ENCODE measurements at regions not wholly inside any gene's neighbourhood (a gene's known extent, or its start where the extent isn't known, plus 50 kb on each side); places are given as distances from the start of the nearest gene placed in this dataset.

GRCh38 chr6:137676888-137677287 is 182.7 kb upstream of the OLIG3 start:
- intact Hi-C loops (cut with micrococcal nuclease; ENCODE audit: unreplicated experiment): no loop called here
- 0 out of 2 replicates have a peak, but pooled peaks cover 1% of the 10 kb centered on the region for H3K36me3 ChIP-seq (ENCODE audit: control insufficient read depth, insufficient read depth, low read length)
- Mint-ChIP-seq H3K9me3 (ENCODE audit: unreplicated experiment) (peaks cover 21% of the 10 kb centered on the region), H3K27ac (ENCODE audit: unreplicated experiment) (no peak overlapping the region), H3K4me1 (ENCODE audit: low read depth, unreplicated experiment) (no peaks in the 10 kb centered on the region), H3K27me3 (ENCODE audit: insufficient read depth, unreplicated experiment) (no peaks in the 10 kb centered on the region), H3K36me3 (ENCODE audit: insufficient read depth, unreplicated experiment) (no peaks in the 10 kb centered on the region), H3K4me3 (ENCODE audit: unreplicated experiment) (no peak overlapping the region)
- H3K4me1 ChIP-seq: no peaks in the 10 kb centered on the region
- BruUV-seq (replicated peaks): no TSS peak
- no peak overlapping the region for H3K4me3 ChIP-seq (ENCODE audit: low read depth, low read length)
- no peaks in the 10 kb centered on the region for H3K27me3 ChIP-seq (replicated peaks; ENCODE audit: control insufficient read depth, insufficient read depth, low read length)
- ChIA-PET POLR2A (no interaction called here), CTCF (no interaction called here)
- H3K9me3 ChIP-seq: no peaks in the 10 kb centered on the region
- TF ChIP-seq, protein P1, sequence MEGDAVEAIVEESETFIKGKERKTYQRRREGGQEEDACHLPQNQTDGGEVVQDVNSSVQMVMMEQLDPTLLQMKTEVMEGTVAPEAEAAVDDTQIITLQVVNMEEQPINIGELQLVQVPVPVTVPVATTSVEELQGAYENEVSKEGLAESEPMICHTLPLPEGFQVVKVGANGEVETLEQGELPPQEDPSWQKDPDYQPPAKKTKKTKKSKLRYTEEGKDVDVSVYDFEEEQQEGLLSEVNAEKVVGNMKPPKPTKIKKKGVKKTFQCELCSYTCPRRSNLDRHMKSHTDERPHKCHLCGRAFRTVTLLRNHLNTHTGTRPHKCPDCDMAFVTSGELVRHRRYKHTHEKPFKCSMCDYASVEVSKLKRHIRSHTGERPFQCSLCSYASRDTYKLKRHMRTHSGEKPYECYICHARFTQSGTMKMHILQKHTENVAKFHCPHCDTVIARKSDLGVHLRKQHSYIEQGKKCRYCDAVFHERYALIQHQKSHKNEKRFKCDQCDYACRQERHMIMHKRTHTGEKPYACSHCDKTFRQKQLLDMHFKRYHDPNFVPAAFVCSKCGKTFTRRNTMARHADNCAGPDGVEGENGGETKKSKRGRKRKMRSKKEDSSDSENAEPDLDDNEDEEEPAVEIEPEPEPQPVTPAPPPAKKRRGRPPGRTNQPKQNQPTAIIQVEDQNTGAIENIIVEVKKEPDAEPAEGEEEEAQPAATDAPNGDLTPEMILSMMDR (IDR thresholded peaks at IDR 0.05; ENCODE audit: insufficient read depth in 1 of 2, low read depth in 1 of 2, low read length in 1 of 2, severe bottlenecking in 1 of 2, unreplicated experiment in 1 of 2): no peak
- DNase-seq: no peak

- intact Hi-C loops (cut with micrococcal nuclease; ENCODE audit: unreplicated experiment): no loop called here
- Mint-ChIP-seq H3K36me3 (ENCODE audit: insufficient read depth, unreplicated experiment) (no peaks in the 10 kb centered on the region), H3K4me1 (ENCODE audit: low read depth, unreplicated experiment) (no peaks in the 10 kb centered on the region), H3K27me3 (ENCODE audit: insufficient read depth, unreplicated experiment) (no peaks in the 10 kb centered on the region), H3K4me3 (ENCODE audit: unreplicated experiment) (no peak overlapping the region), H3K27ac (ENCODE audit: unreplicated experiment) (no peak overlapping the region), H3K9me3 (ENCODE audit: unreplicated experiment) (peaks cover 21% of the 10 kb centered on the region)
- Histone ChIP-seq H3K9me3 (no peaks in the 10 kb centered on the region), H3K36me3 (ENCODE audit: control insufficient read depth, insufficient read depth, low read length) (0 out of 2 replicates have a peak, but pooled peaks cover 1% of the 10 kb centered on the region), H3K27me3 (replicated peaks; ENCODE audit: control insufficient read depth, insufficient read depth, low read length) (no peaks in the 10 kb centered on the region), H3K4me3 (ENCODE audit: low read depth, low read length) (no peak overlapping the region), H3K4me1 (no peaks in the 10 kb centered on the region)
- no peak for DNase-seq
- TF ChIP-seq, protein P1 (IDR thresholded peaks at IDR 0.05; ENCODE audit: insufficient read depth in 1 of 2, low read depth in 1 of 2, low read length in 1 of 2, severe bottlenecking in 1 of 2, unreplicated experiment in 1 of 2): no peak
- POLR2A ChIA-PET: no interaction called here
- CTCF ChIA-PET: no interaction called here
- no TSS peak for BruUV-seq (replicated peaks)
These were observed 183.5 kb upstream of the OLIG3 start for GRCh38 chr6:137677709-137678108.

DNA sequence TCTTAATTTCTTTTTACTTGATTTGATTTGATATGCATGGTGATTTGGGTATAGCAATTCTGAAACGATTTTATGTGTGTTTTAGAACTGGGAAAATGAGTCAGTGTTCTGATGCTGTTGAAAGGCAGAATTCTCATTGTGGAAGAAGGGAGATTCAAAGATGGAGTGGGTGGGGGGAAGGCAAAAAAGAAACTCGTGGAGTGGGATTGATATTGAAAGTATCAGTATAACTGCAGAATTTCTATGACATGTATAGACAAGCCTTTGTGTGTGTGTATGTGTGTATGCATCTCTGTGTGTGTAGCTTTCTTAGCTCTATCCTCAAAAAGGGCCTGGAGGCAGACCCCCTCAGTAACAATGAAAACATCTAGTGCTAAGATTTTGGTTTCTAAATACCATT is 184.3 kb upstream of the OLIG3 start:
- no TSS peak for BruUV-seq (replicated peaks)
- H3K4me3 ChIP-seq (ENCODE audit: low read depth, low read length): no peak overlapping the region
- no peak overlapping the region for H3K27ac Mint-ChIP-seq (ENCODE audit: unreplicated experiment)
- intact Hi-C loops (cut with micrococcal nuclease; ENCODE audit: unreplicated experiment): no loop called here
- H3K4me1 Mint-ChIP-seq (ENCODE audit: low read depth, unreplicated experiment): no peaks in the 10 kb centered on the region
- TF ChIP-seq, protein P1 (IDR thresholded peaks at IDR 0.05; ENCODE audit: insufficient read depth in 1 of 2, low read depth in 1 of 2, low read length in 1 of 2, severe bottlenecking in 1 of 2, unreplicated experiment in 1 of 2): no peak
- no peak for DNase-seq
- no peaks in the 10 kb centered on the region for H3K27me3 Mint-ChIP-seq (ENCODE audit: insufficient read depth, unreplicated experiment)
- H3K9me3 ChIP-seq: no peaks in the 10 kb centered on the region
- no peaks in the 10 kb centered on the region for H3K4me1 ChIP-seq
- ChIA-PET CTCF (no interaction called here), POLR2A (no interaction called here)
- no peak overlapping the region for H3K4me3 Mint-ChIP-seq (ENCODE audit: unreplicated experiment)
- 0 out of 2 replicates have a peak, but pooled peaks cover 1% of the 10 kb centered on the region for H3K36me3 ChIP-seq (ENCODE audit: control insufficient read depth, insufficient read depth, low read length)
- no peaks in the 10 kb centered on the region for H3K27me3 ChIP-seq (replicated peaks; ENCODE audit: control insufficient read depth, insufficient read depth, low read length)
- no peaks in the 10 kb centered on the region for H3K36me3 Mint-ChIP-seq (ENCODE audit: insufficient read depth, unreplicated experiment)
- H3K9me3 Mint-ChIP-seq (ENCODE audit: unreplicated experiment): peaks cover 21% of the 10 kb centered on the region

All from Caco-2 (cell line).